ENCODE measurements at regions not wholly inside any gene's neighbourhood (a gene's known extent, or its start where the extent isn't known, plus 50 kb on each side); places are given as distances from the start of the nearest gene placed in this dataset.

GRCh38 chr14:58697930-58698642 lies 60.3 kb downstream of the DACT1 start:
- H3K27ac Mint-ChIP-seq: no peak overlapping the region
- no peak overlapping the region for H3K4me3 Mint-ChIP-seq

GRCh38 chr14:58699681-58700205 lies 62.0 kb downstream of the DACT1 start:
- H3K9me3 Mint-ChIP-seq: no peaks in the 10 kb centered on the region
- H3K4me1 Mint-ChIP-seq (ENCODE audit: low read depth): no peaks in the 10 kb centered on the region; the same call in 1 of the 2 replicates
- no peak for TF ChIP-seq CTCF (IDR thresholded peaks at IDR 0.05)
- DNase-seq: no peak
- H3K4me3 Mint-ChIP-seq: no peak overlapping the region
- H3K27ac Mint-ChIP-seq: no peak overlapping the region
- H3K36me3 Mint-ChIP-seq (ENCODE audit: low read depth): no peaks in the 10 kb centered on the region
- H3K27me3 Mint-ChIP-seq (ENCODE audit: insufficient read depth): peaks cover 5% of the 10 kb centered on the region

More at GRCh38 chr14:58697930-58698642, 60.3 kb downstream of the DACT1 start:
- TF ChIP-seq CTCF (IDR thresholded peaks at IDR 0.05): no peak
- no peak for DNase-seq
- no peaks in the 10 kb centered on the region for H3K36me3 Mint-ChIP-seq (ENCODE audit: low read depth)
- peaks cover 5% of the 10 kb centered on the region for H3K27me3 Mint-ChIP-seq (ENCODE audit: insufficient read depth)
- no peaks in the 10 kb centered on the region; the same call in 1 of the 2 replicates for H3K4me1 Mint-ChIP-seq (ENCODE audit: low read depth)
- H3K9me3 Mint-ChIP-seq: no peaks in the 10 kb centered on the region

GRCh38 chr14:58701156-58701555 lies 63.4 kb downstream of the DACT1 start:
- H3K36me3 Mint-ChIP-seq (ENCODE audit: low read depth): no peaks in the 10 kb centered on the region
- H3K4me3 Mint-ChIP-seq: no peak overlapping the region
- H3K4me1 Mint-ChIP-seq (ENCODE audit: low read depth): no peaks in the 10 kb centered on the region; the same call in 1 of the 2 replicates
- TF ChIP-seq CTCF (IDR thresholded peaks at IDR 0.05): no peak
- no peak for DNase-seq
- no peak overlapping the region for H3K27ac Mint-ChIP-seq
- peaks cover 5% of the 10 kb centered on the region for H3K27me3 Mint-ChIP-seq (ENCODE audit: insufficient read depth)
- no peaks in the 10 kb centered on the region for H3K9me3 Mint-ChIP-seq

GRCh38 chr14:58701604-58702003 lies 63.8 kb downstream of the DACT1 start:
- Mint-ChIP-seq H3K27me3 (ENCODE audit: insufficient read depth) (peaks cover 5% of the 10 kb centered on the region), H3K4me1 (ENCODE audit: low read depth) (no peaks in the 10 kb centered on the region; the same call in 1 of the 2 replicates), H3K36me3 (ENCODE audit: low read depth) (no peaks in the 10 kb centered on the region), H3K9me3 (no peaks in the 10 kb centered on the region), H3K27ac (no peak overlapping the region), H3K4me3 (no peak overlapping the region)
- TF ChIP-seq CTCF (IDR thresholded peaks at IDR 0.05): no peak
- no peak for DNase-seq

- Mint-ChIP-seq H3K4me3 (no peak overlapping the region), H3K9me3 (no peaks in the 10 kb centered on the region), H3K36me3 (ENCODE audit: low read depth) (no peaks in the 10 kb centered on the region), H3K27ac (no peak overlapping the region), H3K4me1 (ENCODE audit: low read depth) (peaks cover under 1% of the 10 kb centered on the region; the same call in 1 of the 2 replicates), H3K27me3 (ENCODE audit: insufficient read depth) (peaks cover 9% of the 10 kb centered on the region)
- no peak for DNase-seq
- TF ChIP-seq CTCF (IDR thresholded peaks at IDR 0.05): no peak
Observed at GRCh38 chr14:58702441-58703160, 64.8 kb downstream of the DACT1 start.
